DOHH2 (cell line): ENCODE measurements at regions not wholly inside any gene's neighbourhood (a gene's known extent, or its start where the extent isn't known, plus 50 kb on each side); places are given as distances from the start of the nearest gene placed in this dataset.

Experiments
- EZH2phosphoT487 ChIP-seq: fragments of 200-600 bp; sonication (generic); IDR thresholded peaks from 2 replicates; pipeline ENCODE4 v1.6.1; 2017; ENCODE audit warnings: borderline replicate concordance, mild to moderate bottlenecking, antibody characterized with exemption, low read length, moderate library complexity, mixed read lengths
- TF ChIP-seq, protein P1 (sequence below): fragments of 200-600 bp; sonication (generic); IDR thresholded peaks from one replicate; pipeline ENCODE4 v1.5.1; 2014; ENCODE audit warnings: antibody characterized with exemption, mild to moderate bottlenecking, low read depth, low read length; ENCODE audit not compliant: poor library complexity, severe bottlenecking

DNA sequence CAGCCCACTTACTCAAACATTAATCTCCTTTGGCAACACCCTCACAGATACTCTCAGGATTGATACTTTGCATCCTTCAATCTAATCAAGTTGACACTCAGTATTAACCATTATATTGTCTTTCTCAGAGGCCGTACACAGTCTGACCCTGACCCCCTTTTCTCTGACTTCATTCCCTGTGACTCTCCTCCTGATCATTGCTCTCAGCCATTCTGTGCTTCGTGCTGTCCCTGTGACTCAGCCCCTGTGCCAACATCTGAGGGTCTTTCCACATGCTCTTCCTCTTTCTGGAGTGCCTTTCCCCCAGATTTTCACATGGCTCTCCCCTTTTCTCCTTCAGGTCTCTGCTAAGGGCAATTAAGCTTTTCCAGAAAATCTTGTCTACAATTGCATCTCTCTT is 289.0 kb upstream of the PHYHIPL start:
- TF ChIP-seq, protein P1, sequence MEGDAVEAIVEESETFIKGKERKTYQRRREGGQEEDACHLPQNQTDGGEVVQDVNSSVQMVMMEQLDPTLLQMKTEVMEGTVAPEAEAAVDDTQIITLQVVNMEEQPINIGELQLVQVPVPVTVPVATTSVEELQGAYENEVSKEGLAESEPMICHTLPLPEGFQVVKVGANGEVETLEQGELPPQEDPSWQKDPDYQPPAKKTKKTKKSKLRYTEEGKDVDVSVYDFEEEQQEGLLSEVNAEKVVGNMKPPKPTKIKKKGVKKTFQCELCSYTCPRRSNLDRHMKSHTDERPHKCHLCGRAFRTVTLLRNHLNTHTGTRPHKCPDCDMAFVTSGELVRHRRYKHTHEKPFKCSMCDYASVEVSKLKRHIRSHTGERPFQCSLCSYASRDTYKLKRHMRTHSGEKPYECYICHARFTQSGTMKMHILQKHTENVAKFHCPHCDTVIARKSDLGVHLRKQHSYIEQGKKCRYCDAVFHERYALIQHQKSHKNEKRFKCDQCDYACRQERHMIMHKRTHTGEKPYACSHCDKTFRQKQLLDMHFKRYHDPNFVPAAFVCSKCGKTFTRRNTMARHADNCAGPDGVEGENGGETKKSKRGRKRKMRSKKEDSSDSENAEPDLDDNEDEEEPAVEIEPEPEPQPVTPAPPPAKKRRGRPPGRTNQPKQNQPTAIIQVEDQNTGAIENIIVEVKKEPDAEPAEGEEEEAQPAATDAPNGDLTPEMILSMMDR, result no peak
- no peak for TF ChIP-seq EZH2phosphoT487
